ENCODE measurements at regions not wholly inside any gene's neighbourhood (a gene's known extent, or its start where the extent isn't known, plus 50 kb on each side); places are given as distances from the start of the nearest gene placed in this dataset.

DNA sequence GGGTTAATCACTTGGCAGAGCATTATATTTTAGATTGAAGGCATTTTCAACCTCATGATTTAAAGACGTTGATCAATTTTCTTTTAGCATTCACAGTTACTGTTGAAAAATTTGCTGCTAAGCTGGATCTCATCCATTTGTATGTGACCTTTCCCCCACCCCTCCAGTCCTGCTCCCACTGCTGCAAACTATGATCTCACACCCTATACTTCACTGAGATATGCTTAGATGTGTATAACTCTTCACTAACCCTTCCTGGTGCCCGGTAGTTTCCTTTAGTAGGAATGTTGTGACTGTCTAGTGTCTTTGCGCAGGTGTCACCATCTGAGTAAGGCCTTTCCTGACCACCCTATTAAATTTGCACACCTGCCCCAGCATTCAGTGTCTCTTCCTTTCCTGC lies 67.0 kb upstream of the C1orf21 start:
- POLR2A ChIA-PET (ENCODE audit: partially characterized antibody) = no interaction called here
- H2BK20ac ChIP-seq (ENCODE audit: low read length) = no peak overlapping the region
- no peaks in the 10 kb centered on the region for H3K79me1 ChIP-seq (ENCODE audit: low read depth, low read length)
- no peaks in the 10 kb centered on the region for H3K27me3 ChIP-seq (replicated peaks in 1 of 4; ENCODE audit: control insufficient read depth in 3 of 4, extremely low read depth in 1 of 4, insufficient read depth in 3 of 4, low read length in 3 of 4)
- no peaks in the 10 kb centered on the region for H3K9me3 ChIP-seq (ENCODE audit: insufficient read depth in 2 of 2, low read depth in 1 of 2, low read length in 1 of 2)
- no peak overlapping the region for H2BK15ac ChIP-seq (ENCODE audit: low read length)
- no peak overlapping the region for H2BK120ac ChIP-seq (replicated peaks; ENCODE audit: low read depth, low read length)
- no peak for FAIRE-seq
- no peak overlapping the region for H3K18ac ChIP-seq (ENCODE audit: extremely low read depth, low read length)
- no peaks in the 10 kb centered on the region for H3K4me1 ChIP-seq (replicated peaks in 1 of 4; ENCODE audit: control insufficient read depth in 3 of 4, insufficient read depth in 4 of 4, low read length in 3 of 4)
- H4K8ac ChIP-seq (ENCODE audit: extremely low read depth, insufficient read depth, low read length) = no peak overlapping the region
- no peak for DNase-seq (ENCODE audit: low read depth in 1 of 2, low spot score in 2 of 2)
- H3K56ac ChIP-seq (replicated peaks; ENCODE audit: insufficient read length, low read depth, low read length) = no peak overlapping the region
- no peak overlapping the region for H3K14ac ChIP-seq (ENCODE audit: insufficient read length)
- WGBS, 2 experiments (ENCODE audit: extremely low coverage in 1 of 2, insufficient coverage in 1 of 2, insufficient read length in 1 of 2, insufficient replicate concordance in 2 of 2, low coverage in 1 of 2, low lambda C conversion rate in 2 of 2, missing lambda C conversion rate in 1 of 2) = 85% methylated on average over 3 of the region's 3 CpGs; no CpG with 5 or more reads in 1 of the 2 experiments
- no peak overlapping the region for H2AK5ac ChIP-seq (ENCODE audit: low read depth, low read length)
- H3K4ac ChIP-seq (replicated peaks; ENCODE audit: insufficient read length, low read depth, low read length) = no peak overlapping the region
- no peaks in the 10 kb centered on the region for H4K20me1 ChIP-seq (replicated peaks in 1 of 2; ENCODE audit: control insufficient read depth in 1 of 2, insufficient read depth in 2 of 2, low read length in 2 of 2)
- H3K4me2 ChIP-seq (ENCODE audit: insufficient read depth in 1 of 2, low read depth in 2 of 2, low read length in 2 of 2) = no peak overlapping the region
- H3K4me3 ChIP-seq (ENCODE audit: extremely low read depth in 1 of 4, insufficient read depth in 2 of 4, low read depth in 3 of 4, low read length in 4 of 4) = no peak overlapping the region
- no peak overlapping the region for H2BK12ac ChIP-seq (ENCODE audit: low read depth, low read length)
- no peak overlapping the region for H3K27ac ChIP-seq (ENCODE audit: low read depth, low read length)
- H3K9ac ChIP-seq (replicated peaks in 1 of 4; ENCODE audit: extremely low read depth in 1 of 4, low read depth in 3 of 4, low read length in 3 of 4) = no peak overlapping the region
- H3K23ac ChIP-seq (ENCODE audit: insufficient read length) = no peak overlapping the region
- H4K91ac ChIP-seq (replicated peaks; ENCODE audit: insufficient read length, low read length) = no peak overlapping the region
- no peaks in the 10 kb centered on the region for H3K23me2 ChIP-seq (ENCODE audit: low read depth, low read length)
- CTCF ChIA-PET (ENCODE audit: partially characterized antibody) = no interaction called here
- H3K79me2 ChIP-seq (ENCODE audit: control insufficient read depth in 1 of 2, insufficient read depth in 2 of 2, low read length in 2 of 2) = no peaks in the 10 kb centered on the region
- no peak overlapping the region for H4K5ac ChIP-seq (ENCODE audit: insufficient read length, low read depth, low read length)
- H3K36me3 ChIP-seq (ENCODE audit: control insufficient read depth in 2 of 4, insufficient read depth in 4 of 4, low read length in 3 of 4) = no peaks in the 10 kb centered on the region
- no peak overlapping the region for H2BK5ac ChIP-seq (ENCODE audit: low read depth, low read length)
- no peak overlapping the region for H2AFZ ChIP-seq (ENCODE audit: low read length)
- no peak for TF ChIP-seq POU5F1 (IDR thresholded peaks at IDR 0.05; ENCODE audit: low read depth, low read length)
- no peak for TF ChIP-seq SIN3A (conservative IDR thresholded peaks at IDR 0.05 in 1 of 2, IDR thresholded peaks at IDR 0.05 in 1 of 2; ENCODE audit: low read depth in 1 of 2, low read length in 2 of 2)
